GM12878 (cell line): ENCODE measurements at regions not wholly inside any gene's neighbourhood (a gene's known extent, or its start where the extent isn't known, plus 50 kb on each side); places are given as distances from the start of the nearest gene placed in this dataset.

Experiments used
- ATAC-seq: fragments of 200-7000 bp; cut with Tn5 transposase; 3 replicates; pipeline ENCODE4 v1.9.1; 2020; ENCODE audit warnings: mild to moderate bottlenecking, moderate library complexity
- BruUV-seq: library from RNA; stranded (reverse); fragments of 400-500 nt; replicated peaks from 2 replicates; lab custom pipeline; 2021; lab: Mats Ljungman, UMichigan
- CTCF ChIA-PET: fragments of 300-600 bp; sonication (Branson Sonifier 250); formaldehyde crosslinking; extraction: SDS; loops from one replicate; lab custom pipeline; 2021; ENCODE audit warnings: inconsistent platforms; lab: Yijun Ruan, JAX
- POLR2A ChIA-PET: fragments of 350-600 bp; formaldehyde crosslinking; extraction: SDS; loops from one replicate; lab custom pipeline; 2021; ENCODE audit warnings: inconsistent platforms; lab: Charles Lee
- RAD21 ChIA-PET: fragments of 300-600 bp; sonication (Branson Sonifier 250); formaldehyde crosslinking; loops from one replicate; lab custom pipeline; 2023; ENCODE audit warnings: antibody characterized with exemption; ENCODE audit not compliant: unreplicated experiment; lab: Charles Lee
- SMC1A ChIA-PET: fragments of 300-600 bp; sonication (Branson Sonifier 250); formaldehyde crosslinking; loops from one replicate; lab custom pipeline; 2023; ENCODE audit not compliant: unreplicated experiment, uncharacterized antibody; lab: Charles Lee
- DNase-seq: peaks from one replicate; pipeline ENCODE4 v3.0.0-alpha.2; 2011; ENCODE audit warnings: low read depth, low spot score
- FAIRE-seq: peaks from 3 replicates; lab custom pipeline; 2011; peaks lifted over from hg19 to GRCh38; lab: Jason Lieb, UNC
- H2AFZ ChIP-seq: 2 replicates; pipeline ENCODE4 v1.6.0; 2011; ENCODE audit warnings: low read depth, low read length, control low read depth; ENCODE audit not compliant: control insufficient read depth
- H3K27ac ChIP-seq: 2 replicates; pipeline ENCODE4 v1.5.1; 2011; ENCODE audit warnings: control low read depth; ENCODE audit not compliant: control insufficient read depth, insufficient read depth
- H3K27me3 ChIP-seq, 2 experiments: replicated peaks in 1 of 2; 2 replicates each; pipeline versions ENCODE4 v1.6.0 to v1.6.1; 2011; ENCODE audit warnings: low read length in 1 of 2; ENCODE audit not compliant: control insufficient read depth in 2 of 2, insufficient read depth in 2 of 2
- H3K36me3 ChIP-seq, 2 experiments: 2 replicates each; pipeline ENCODE4 v1.5.1; 2011; ENCODE audit warnings: low read length in 1 of 2; ENCODE audit not compliant: control insufficient read depth in 2 of 2, insufficient read depth in 2 of 2
- H3K4me1 ChIP-seq: 2 replicates; pipeline ENCODE4 v1.6.1; 2011; ENCODE audit warnings: mild to moderate bottlenecking, low read length, moderate library complexity, mixed read lengths; ENCODE audit not compliant: control insufficient read depth, insufficient read depth
- H3K4me2 ChIP-seq: 2 replicates; pipeline ENCODE4 v1.6.0; 2011; ENCODE audit warnings: control low read depth; ENCODE audit not compliant: control insufficient read depth, insufficient read depth
- H3K4me3 ChIP-seq: fragments of 200-600 bp; sonication (generic); 2 replicates; pipeline ENCODE4 v1.5.1; 2016
- H3K79me2 ChIP-seq: 2 replicates; pipeline ENCODE4 v1.6.0; 2011; ENCODE audit warnings: low read length; ENCODE audit not compliant: control insufficient read depth, insufficient read depth
- H3K9ac ChIP-seq: 2 replicates; pipeline ENCODE4 v1.8.0; 2011; ENCODE audit warnings: low read length, control low read depth, mixed read lengths; ENCODE audit not compliant: control insufficient read depth, insufficient read depth
- H3K9me3 ChIP-seq: replicated peaks from 3 replicates; pipeline ENCODE4 v1.5.1; 2011; ENCODE audit warnings: mild to moderate bottlenecking, low read length; ENCODE audit not compliant: control insufficient read depth, insufficient read depth
- H4K20me1 ChIP-seq: 2 replicates; pipeline ENCODE4 v1.6.0; 2011; ENCODE audit not compliant: control insufficient read depth, insufficient read depth
- BHLHE40 ChIP-seq, 2 experiments: fragments of 450-650 bp in 1 of 2; IDR thresholded peaks; 2 replicates each; pipeline ENCODE4 v1.6.1; 2011 to 2017; ENCODE audit warnings: low read depth in 2 of 2, borderline replicate concordance in 1 of 2, improper control_type of control experiment in 1 of 2, low read length in 1 of 2, mild to moderate bottlenecking in 1 of 2
- BMI1 ChIP-seq: fragments of 450-650 bp; IDR thresholded peaks from 2 replicates; pipeline ENCODE4 v1.6.1; 2016; ENCODE audit warnings: mild to moderate bottlenecking, moderate library complexity, borderline replicate concordance
- E4F1 ChIP-seq: fragments of 450-650 bp; IDR thresholded peaks from 2 replicates; pipeline ENCODE4 v1.6.1; 2018; ENCODE audit warnings: borderline replicate concordance, mild to moderate bottlenecking; ENCODE audit not compliant: partially characterized antibody
- NFYB ChIP-seq: IDR thresholded peaks from 2 replicates; pipeline ENCODE4 v1.6.1; 2011; ENCODE audit warnings: low read depth, mild to moderate bottlenecking, low read length, improper control_type of control experiment, moderate library complexity; ENCODE audit not compliant: insufficient read depth
- PML ChIP-seq: IDR thresholded peaks from 2 replicates; pipeline ENCODE4 v1.6.1; 2012; ENCODE audit warnings: low read length, inconsistent platforms
- RAD51 ChIP-seq: fragments of 450-650 bp; IDR thresholded peaks from 2 replicates; pipeline ENCODE4 v1.6.1; 2016; ENCODE audit warnings: moderate library complexity, mild to moderate bottlenecking, inconsistent platforms
- TCF12 ChIP-seq: IDR thresholded peaks from 2 replicates; pipeline ENCODE4 v1.6.1; 2011; ENCODE audit warnings: low read depth, mild to moderate bottlenecking, low read length
- USF1 ChIP-seq: IDR thresholded peaks from 2 replicates; pipeline ENCODE4 v1.6.1; 2011; ENCODE audit warnings: borderline replicate concordance, low read depth, mild to moderate bottlenecking, moderate library complexity, mixed read lengths, low read length; ENCODE audit not compliant: insufficient read depth; ENCODE audit errors: extremely low read length
- USF2 ChIP-seq: IDR thresholded peaks from 2 replicates; pipeline ENCODE4 v1.6.1; 2011; ENCODE audit warnings: low read depth, low read length, improper control_type of control experiment, borderline replicate concordance
- ZNF384 ChIP-seq: IDR thresholded peaks from 2 replicates; pipeline ENCODE4 v1.6.1; 2012; ENCODE audit warnings: low read depth, mild to moderate bottlenecking, low read length, improper control_type of control experiment, borderline replicate concordance
- ZSCAN29 ChIP-seq: fragments of 450-650 bp; IDR thresholded peaks from 2 replicates; pipeline ENCODE4 v1.6.1; 2017; ENCODE audit warnings: mild to moderate bottlenecking, moderate library complexity
- WGBS: methylation state at CpG from one replicate; pipeline ENCODE4 v1.1.6; 2016; ENCODE audit warnings: low lambda C conversion rate; ENCODE audit not compliant: insufficient replicate concordance, insufficient coverage; ENCODE audit errors: missing lambda C conversion rate; 5-methylcytosine and 5-hydroxymethylcytosine counted together
- in situ Hi-C: fragments of 300-500 bp; cut with MboI; formaldehyde crosslinking; loops from 9 replicates; pipeline ENCODE4 v1.14.3; 2018; ENCODE audit warnings: mixed read lengths
- intact Hi-C: fragments of 100-400 bp; cut with micrococcal nuclease; formaldehyde crosslinking; loops from one replicate; pipeline ENCODE4 v1.14.2; 2022; ENCODE audit not compliant: unreplicated experiment

GRCh38 chr18:25814841-25815458, 275.5 kb downstream of the SS18 start:
- no peak overlapping the region for H3K27ac ChIP-seq
- CTCF ChIA-PET, result no interaction called here
- BruUV-seq, result no TSS peak
- TF ChIP-seq BHLHE40 (IDR thresholded peaks at IDR 0.05; ENCODE audit: borderline replicate concordance in 1 of 2, low read depth in 2 of 2, low read length in 1 of 2) (peak; percentile 62 to 65; a peak in 2 of 4 replicates), ZNF384 (no peak), NFYB (no peak), USF1 (peak; percentile 60), E4F1 (no peak), PML (no peak), RAD51 (peak; percentile 92), USF2 (peak; percentile 37; the same call in 1 of the 2 replicates), ZSCAN29 (no peak), BMI1 (0 out of 2 replicates have a peak, but pooled peaks have one; percentile 53), TCF12 (no peak)
- no peaks in the 10 kb centered on the region; a peak in 2 of 4 replicates for H3K27me3 ChIP-seq
- no peak overlapping the region for H3K9ac ChIP-seq
- intact Hi-C loops (no loop called here), in situ Hi-C loops (no loop called here)
- no peaks in the 10 kb centered on the region for H3K79me2 ChIP-seq
- no peak overlapping the region for H3K4me3 ChIP-seq
- SMC1A ChIA-PET, result no interaction called here
- no peak overlapping the region; the same call in 1 of the 2 replicates for H3K4me2 ChIP-seq
- DNase-seq, result peak; percentile 32
- FAIRE-seq, result peak; percentile 47
- POLR2A ChIA-PET, result no interaction called here
- ATAC-seq, result peak; percentile 79
- RAD21 ChIA-PET, result no interaction called here
- no peaks in the 10 kb centered on the region for H3K9me3 ChIP-seq
- 1% methylated on average over 4 of the region's 4 CpGs for WGBS
- no peaks in the 10 kb centered on the region for H3K4me1 ChIP-seq
- H4K20me1 ChIP-seq, result no peaks in the 10 kb centered on the region
- no peak overlapping the region for H2AFZ ChIP-seq
- H3K36me3 ChIP-seq, result no peaks in the 10 kb centered on the region
